ENCODE measurements at regions not wholly inside any gene's neighbourhood (a gene's known extent, or its start where the extent isn't known, plus 50 kb on each side); places are given as distances from the start of the nearest gene placed in this dataset.

DNA sequence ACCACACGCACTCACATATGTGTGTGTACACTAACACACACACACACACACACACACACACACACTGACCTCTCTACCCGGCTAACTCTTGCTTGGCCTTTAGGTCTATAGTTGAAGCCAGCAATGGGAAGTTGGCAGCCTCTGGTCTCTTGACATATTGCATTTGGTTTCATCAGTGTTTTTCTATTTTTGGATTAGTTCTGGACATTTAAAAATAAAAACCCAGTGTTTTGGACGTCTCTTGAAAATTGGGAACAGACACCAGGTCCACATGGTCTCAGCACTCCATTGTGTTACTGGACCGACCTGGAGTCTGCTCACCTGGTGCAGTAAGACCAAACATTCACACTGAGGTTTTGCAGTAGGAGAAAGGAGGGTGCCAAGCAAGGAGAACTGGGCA is 50.4 kb upstream of the AFF3 start:
- DNase-seq (ENCODE audit: low read depth) = no peak

DNA sequence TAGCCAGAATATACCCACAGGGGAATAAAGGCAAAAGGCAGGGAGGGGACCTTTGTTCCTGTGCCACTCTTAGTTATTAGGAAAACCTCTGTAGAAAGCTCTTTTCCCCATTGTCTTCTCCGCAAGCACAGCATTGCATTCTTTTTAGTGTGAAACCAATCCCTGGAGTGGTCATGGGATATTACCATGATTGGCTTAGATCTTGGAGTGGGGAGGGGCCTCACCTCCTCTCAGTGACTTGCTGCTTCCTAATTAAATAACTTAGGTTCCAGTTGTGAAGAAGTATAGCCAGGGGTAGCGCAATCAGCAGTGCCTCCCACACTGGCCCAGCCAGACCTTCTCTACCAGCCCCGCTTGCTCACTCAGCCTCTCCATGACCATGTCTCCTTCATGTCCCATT is 49.9 kb upstream of the AFF3 start:
- DNase-seq (ENCODE audit: low read depth) = no peak
